Activated CD4-positive, alpha-beta memory T cell treated with anti-CD3 and anti-CD28 coated beads for 36 hours (primary cell): ENCODE measurements at regions not wholly inside any gene's neighbourhood (a gene's known extent, or its start where the extent isn't known, plus 50 kb on each side); places are given as distances from the start of the nearest gene placed in this dataset.

Source experiments
- CTCF ChIA-PET: fragments of 350-600 bp; sonication (Branson Sonifier 250); formaldehyde crosslinking; loops from one replicate; lab custom pipeline; 2021; ENCODE audit warnings: antibody characterized with exemption, inconsistent platforms; lab: Charles Lee
- POLR2A ChIA-PET: fragments of 350-600 bp; sonication (Branson Sonifier 250); formaldehyde crosslinking; loops from one replicate; lab custom pipeline; 2021; ENCODE audit warnings: antibody characterized with exemption; lab: Charles Lee
- DNase-seq: peaks from one replicate; pipeline ENCODE4 v3.0.0-alpha.2; 2020
- H3K27ac Mint-ChIP-seq: one replicate; pipeline ENCODE4 v1.8.0; 2021; ENCODE audit warnings: mixed read lengths
- H3K27me3 Mint-ChIP-seq: one replicate; pipeline ENCODE4 v1.8.0; 2021; ENCODE audit warnings: mixed read lengths
- H3K36me3 Mint-ChIP-seq: one replicate; pipeline ENCODE4 v1.8.0; 2021; ENCODE audit warnings: mixed read lengths
- H3K4me1 Mint-ChIP-seq: one replicate; pipeline ENCODE4 v1.8.0; 2021; ENCODE audit warnings: low read depth, mixed read lengths
- H3K4me3 Mint-ChIP-seq: one replicate; pipeline ENCODE4 v1.8.0; 2021; ENCODE audit warnings: mild to moderate bottlenecking, mixed read lengths
- H3K9me3 Mint-ChIP-seq: one replicate; pipeline ENCODE4 v1.8.0; 2021; ENCODE audit warnings: mixed read lengths
- intact Hi-C: fragments of 100-400 bp; cut with micrococcal nuclease; formaldehyde crosslinking; loops from one replicate; pipeline ENCODE4 v1.15.1; 2023

DNA sequence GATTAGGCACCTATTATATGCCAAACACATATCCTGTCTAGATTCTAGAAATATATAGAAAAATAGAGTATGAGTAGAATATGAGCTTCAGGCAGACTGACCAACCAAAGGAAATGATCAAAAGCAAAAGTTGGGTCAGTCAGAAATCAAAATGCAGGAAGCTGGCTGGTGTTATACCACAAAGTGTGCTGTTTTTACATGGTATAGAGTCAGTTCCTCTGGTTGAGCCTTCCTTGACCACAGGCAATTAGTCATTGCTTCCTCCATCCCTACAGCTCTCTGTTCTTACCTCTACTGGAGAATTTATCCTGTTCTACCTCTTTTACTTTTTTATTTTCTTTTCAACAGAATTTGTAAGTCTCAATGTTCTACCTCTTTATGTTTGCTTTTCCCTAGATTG, 149.8 kb downstream of the TMCO5A start:
- intact Hi-C loops, result loop anchor here (1.0 kb wide), 1 partner anchor 15 kb away; no protein-coding TSS in a partner anchor
- no peaks in the 10 kb centered on the region for H3K36me3 Mint-ChIP-seq
- no peak overlapping the region for H3K4me3 Mint-ChIP-seq
- H3K9me3 Mint-ChIP-seq, result no peaks in the 10 kb centered on the region
- H3K4me1 Mint-ChIP-seq, result peaks cover 10% of the 10 kb centered on the region
- DNase-seq, result no peak
- ChIA-PET POLR2A (no interaction called here), CTCF (interaction anchor here (1.1 kb wide), 1 partner anchor 15 kb away, joined by 5 read pairs; no protein-coding TSS in a partner anchor)
- no peak overlapping the region for H3K27ac Mint-ChIP-seq
- peaks cover 18% of the 10 kb centered on the region for H3K27me3 Mint-ChIP-seq

DNA sequence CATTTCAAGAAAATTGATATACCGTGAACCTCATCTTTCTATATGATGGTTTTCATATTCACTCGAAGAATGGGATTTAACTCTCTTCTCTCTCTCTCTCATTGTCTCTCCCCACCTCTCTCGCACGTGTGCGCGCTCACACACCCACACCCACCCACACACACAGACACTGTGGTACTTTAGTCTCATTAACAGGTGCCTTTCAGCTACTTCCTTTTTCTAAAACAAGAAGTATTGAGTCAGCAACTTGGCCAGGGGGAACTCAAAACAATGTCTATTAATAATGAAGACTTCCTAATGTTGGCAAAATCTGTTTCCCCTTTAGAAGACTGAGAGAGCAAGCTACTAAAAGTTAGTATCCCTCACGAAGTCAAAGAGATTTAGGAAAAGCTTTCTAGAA, 150.7 kb downstream of the TMCO5A start:
- no peak for DNase-seq
- ChIA-PET POLR2A (no interaction called here), CTCF (no interaction called here)
- no peak overlapping the region for H3K4me3 Mint-ChIP-seq
- H3K27me3 Mint-ChIP-seq, result peaks cover 16% of the 10 kb centered on the region
- H3K4me1 Mint-ChIP-seq, result peaks cover 10% of the 10 kb centered on the region
- no peaks in the 10 kb centered on the region for H3K36me3 Mint-ChIP-seq
- H3K9me3 Mint-ChIP-seq, result no peaks in the 10 kb centered on the region
- H3K27ac Mint-ChIP-seq, result no peak overlapping the region
- intact Hi-C loops, result no loop called here

DNA sequence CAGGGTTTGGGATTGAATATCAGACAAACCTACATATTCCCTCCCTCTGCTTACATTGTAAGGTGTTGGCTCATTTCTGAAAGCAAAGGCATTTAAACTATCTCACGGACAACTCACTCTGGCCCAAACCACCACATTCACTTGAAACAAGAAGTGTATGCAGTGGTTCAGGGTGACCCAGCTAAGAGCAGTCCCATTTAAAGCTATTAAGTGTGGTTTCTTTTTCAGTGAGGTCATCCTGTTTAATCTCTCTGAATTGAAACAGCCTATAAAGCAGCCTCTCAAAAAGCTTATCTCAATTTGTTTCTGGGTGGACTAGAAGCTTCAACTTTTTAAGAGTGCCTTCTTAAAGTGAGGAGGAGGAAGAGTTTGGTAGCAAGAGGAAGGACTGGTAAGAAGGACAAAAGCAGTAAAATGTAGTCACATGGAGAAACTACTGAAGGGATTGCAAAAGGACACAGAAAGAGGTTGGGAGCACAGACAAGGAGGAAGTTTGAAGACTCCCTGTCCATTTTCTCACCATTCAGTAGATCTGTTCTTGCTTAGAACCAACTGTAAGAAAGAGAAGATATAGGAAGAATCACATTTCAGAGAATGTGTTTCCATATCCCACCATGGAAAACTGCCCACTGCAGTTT, 151.6 kb downstream of the TMCO5A start:
- POLR2A ChIA-PET, result no interaction called here

DNA sequence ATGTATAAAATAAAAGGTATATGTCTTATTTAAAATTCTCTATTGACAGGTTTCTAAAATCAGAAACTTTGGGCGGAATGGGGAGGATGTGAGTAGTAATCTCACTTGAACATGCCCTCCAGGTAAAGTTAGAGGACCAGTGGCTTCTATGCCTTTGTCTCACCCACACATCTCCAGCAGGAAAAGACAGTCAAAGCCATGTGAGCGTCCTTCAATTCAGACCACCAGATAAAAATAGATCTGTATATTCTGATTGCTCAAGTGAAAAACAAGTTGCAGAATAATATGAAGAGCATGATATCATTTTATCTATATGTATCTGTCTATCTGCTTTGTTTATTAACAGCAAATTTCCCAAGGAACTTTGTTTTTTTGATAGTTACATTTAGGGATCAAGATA, 152.2 kb downstream of the TMCO5A start:
- Mint-ChIP-seq H3K36me3 (no peaks in the 10 kb centered on the region), H3K4me3 (no peak overlapping the region), H3K27ac (no peak overlapping the region), H3K4me1 (peaks cover 10% of the 10 kb centered on the region), H3K27me3 (peaks cover 16% of the 10 kb centered on the region), H3K9me3 (no peaks in the 10 kb centered on the region)
- DNase-seq, result no peak
- ChIA-PET CTCF (no interaction called here), POLR2A (no interaction called here)
- intact Hi-C loops, result no loop called here

More for the DNA sequence above, 151.6 kb downstream of the TMCO5A start:
- Mint-ChIP-seq H3K36me3 (no peaks in the 10 kb centered on the region), H3K4me1 (peaks cover 10% of the 10 kb centered on the region), H3K4me3 (no peak overlapping the region), H3K27me3 (peaks cover 16% of the 10 kb centered on the region), H3K9me3 (no peaks in the 10 kb centered on the region), H3K27ac (no peak overlapping the region)
- CTCF ChIA-PET, result no interaction called here
- DNase-seq, result no peak
- intact Hi-C loops, result no loop called here

DNA sequence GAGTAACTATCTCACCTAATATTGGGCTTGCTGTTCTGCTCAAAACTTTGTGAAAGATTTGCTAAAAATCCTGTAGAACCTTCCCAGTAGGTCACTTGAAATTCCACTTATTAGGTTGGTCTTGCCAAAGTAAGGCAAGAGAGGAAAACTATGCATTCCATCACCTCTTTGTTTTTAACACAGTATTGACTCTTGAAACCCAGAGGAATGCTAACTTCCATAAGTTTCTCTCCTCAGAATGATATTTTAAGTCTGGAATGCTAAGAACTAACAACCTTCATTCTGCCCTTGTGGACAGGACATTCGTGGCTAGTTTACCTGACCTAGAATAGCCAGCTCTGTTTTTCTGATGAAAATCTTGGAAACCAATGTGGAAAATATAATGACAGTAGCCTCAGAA, 154.5 kb downstream of the TMCO5A start:
- no peaks in the 10 kb centered on the region for H3K36me3 Mint-ChIP-seq
- ChIA-PET CTCF (no interaction called here), POLR2A (no interaction called here)
- intact Hi-C loops, result no loop called here
- H3K9me3 Mint-ChIP-seq, result no peaks in the 10 kb centered on the region
- DNase-seq, result no peak
- H3K4me3 Mint-ChIP-seq, result no peak overlapping the region
- peaks cover 8% of the 10 kb centered on the region for H3K4me1 Mint-ChIP-seq
- no peak overlapping the region for H3K27ac Mint-ChIP-seq
- H3K27me3 Mint-ChIP-seq, result peaks cover 16% of the 10 kb centered on the region

DNA sequence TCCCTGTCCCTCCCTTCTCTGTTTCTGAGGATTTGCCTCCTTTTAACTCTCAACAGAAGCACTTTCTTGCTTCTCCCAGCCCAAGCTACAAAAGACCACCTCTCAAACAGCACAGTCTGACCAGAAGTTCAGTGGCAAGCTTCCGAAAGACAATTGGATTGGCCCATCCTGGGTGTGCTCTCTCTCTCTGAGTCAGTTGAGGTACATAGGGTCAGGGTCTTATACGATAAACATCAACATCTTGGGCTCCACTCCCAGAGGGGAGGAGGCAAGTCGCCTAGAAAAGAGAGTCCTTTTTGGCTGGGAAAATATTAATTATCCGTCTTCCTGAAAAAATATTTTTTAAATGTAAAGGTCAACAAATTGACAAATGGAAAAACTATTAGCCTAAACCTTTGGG, 155.8 kb downstream of the TMCO5A start:
- Mint-ChIP-seq H3K9me3 (no peaks in the 10 kb centered on the region), H3K27ac (no peak overlapping the region), H3K4me3 (no peak overlapping the region), H3K27me3 (peaks cover 15% of the 10 kb centered on the region), H3K4me1 (peaks cover 1% of the 10 kb centered on the region), H3K36me3 (no peaks in the 10 kb centered on the region)
- ChIA-PET CTCF (no interaction called here), POLR2A (no interaction called here)
- intact Hi-C loops, result no loop called here
- no peak for DNase-seq

DNA sequence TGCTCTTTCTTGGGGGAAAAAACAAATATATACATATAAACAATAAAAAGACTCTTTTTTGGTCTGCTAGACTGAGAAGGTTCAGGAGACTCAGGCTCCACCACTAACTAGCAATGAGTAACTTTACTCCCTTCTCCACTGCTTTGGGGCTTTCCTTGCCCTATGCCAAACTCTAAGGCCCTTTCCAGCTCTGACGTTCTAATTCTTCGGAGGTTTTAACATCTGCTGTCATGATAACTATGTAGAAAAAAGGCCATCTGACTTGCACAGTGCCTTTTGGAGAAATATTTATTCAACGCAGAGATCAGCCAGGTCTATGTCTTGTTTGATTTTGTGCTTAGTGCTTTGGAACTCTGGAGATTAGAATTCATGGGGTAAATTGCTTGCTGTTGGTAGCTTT, 156.2 kb downstream of the TMCO5A start:
- H3K36me3 Mint-ChIP-seq, result no peaks in the 10 kb centered on the region
- H3K27me3 Mint-ChIP-seq, result peaks cover 15% of the 10 kb centered on the region
- H3K27ac Mint-ChIP-seq, result no peak overlapping the region
- DNase-seq, result no peak
- POLR2A ChIA-PET, result no interaction called here
- CTCF ChIA-PET, result no interaction called here
- H3K4me1 Mint-ChIP-seq, result no peaks in the 10 kb centered on the region
- intact Hi-C loops, result no loop called here
- H3K4me3 Mint-ChIP-seq, result no peak overlapping the region
- H3K9me3 Mint-ChIP-seq, result no peaks in the 10 kb centered on the region

DNA sequence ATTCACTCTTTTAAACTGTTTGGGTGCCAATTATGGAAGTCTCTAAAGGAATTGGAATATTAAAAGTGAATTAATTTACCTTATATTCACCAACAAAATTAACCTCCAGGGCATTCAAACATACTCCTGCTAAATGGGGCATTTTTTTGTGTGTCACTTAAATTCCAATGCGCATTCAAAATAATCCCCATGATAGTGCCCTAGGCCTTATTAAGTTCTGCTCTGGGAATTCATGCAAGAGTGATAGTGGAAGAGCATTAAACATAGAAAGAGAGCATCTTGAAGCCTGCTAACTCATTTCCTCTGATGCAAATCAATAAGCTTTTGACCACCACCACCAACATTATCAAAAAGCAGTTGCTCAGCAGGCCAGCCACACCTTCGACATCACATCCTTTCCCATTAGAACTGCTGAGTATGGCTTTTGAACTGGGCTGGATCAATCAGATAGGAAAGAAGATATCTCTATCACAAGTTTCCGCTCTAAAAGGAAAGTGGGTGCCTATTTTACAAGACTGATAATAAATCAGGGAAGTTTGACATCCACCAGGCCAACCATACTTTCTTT, 156.7 kb downstream of the TMCO5A start:
- Mint-ChIP-seq H3K27me3 (peaks cover 11% of the 10 kb centered on the region), H3K4me1 (no peaks in the 10 kb centered on the region), H3K4me3 (no peak overlapping the region), H3K27ac (no peak overlapping the region), H3K9me3 (no peaks in the 10 kb centered on the region), H3K36me3 (no peaks in the 10 kb centered on the region)
- CTCF ChIA-PET, result no interaction called here
- intact Hi-C loops, result no loop called here
- DNase-seq, result no peak
- POLR2A ChIA-PET, result no interaction called here

DNA sequence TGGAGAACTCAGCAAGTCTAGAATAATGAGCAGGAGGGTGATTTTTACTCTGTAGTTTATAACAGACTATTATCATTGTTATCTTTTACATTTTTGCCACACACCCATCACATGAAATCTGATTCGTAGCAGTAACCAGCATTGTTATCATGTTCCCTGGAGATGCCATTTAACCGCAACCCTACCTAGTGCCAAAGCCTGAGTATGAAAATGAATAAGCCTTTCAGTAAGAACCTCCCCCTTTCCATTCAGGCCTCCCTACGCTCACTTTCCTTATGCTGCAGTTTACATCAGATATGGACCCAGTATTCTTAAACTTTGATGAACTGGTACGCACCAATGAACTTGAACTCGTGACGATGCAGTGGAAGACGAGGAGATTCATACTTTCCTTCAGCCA, 158.7 kb upstream of the SPRED1 start:
- no peaks in the 10 kb centered on the region for H3K36me3 Mint-ChIP-seq
- peaks cover 5% of the 10 kb centered on the region for H3K9me3 Mint-ChIP-seq
- ChIA-PET CTCF (no interaction called here), POLR2A (no interaction called here)
- intact Hi-C loops, result no loop called here
- no peaks in the 10 kb centered on the region for H3K4me1 Mint-ChIP-seq
- peaks cover 2% of the 10 kb centered on the region for H3K27me3 Mint-ChIP-seq
- DNase-seq, result no peak
- H3K27ac Mint-ChIP-seq, result no peak overlapping the region
- no peak overlapping the region for H3K4me3 Mint-ChIP-seq

DNA sequence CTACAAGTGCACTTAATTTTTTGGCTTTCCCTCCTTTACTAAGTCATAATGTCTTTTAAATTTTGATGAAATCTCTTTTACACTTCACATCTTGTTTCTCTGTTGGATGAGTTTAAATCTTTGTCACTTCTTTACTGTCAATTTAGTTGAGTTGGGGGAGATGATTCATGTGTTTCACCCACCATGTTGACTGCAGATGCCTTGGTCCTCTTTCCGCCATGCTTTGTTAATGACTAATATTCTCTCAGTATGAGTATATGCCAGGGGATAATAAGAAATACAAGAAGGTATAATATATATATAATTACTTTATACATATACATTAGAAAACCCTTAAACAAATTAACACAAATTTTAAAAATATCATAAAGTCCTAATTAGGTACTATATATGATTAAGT, 149.7 kb upstream of the SPRED1 start:
- peaks cover under 1% of the 10 kb centered on the region for H3K9me3 Mint-ChIP-seq
- intact Hi-C loops, result no loop called here
- ChIA-PET POLR2A (no interaction called here), CTCF (no interaction called here)
- H3K27me3 Mint-ChIP-seq, result peaks cover 2% of the 10 kb centered on the region
- H3K4me1 Mint-ChIP-seq, result no peaks in the 10 kb centered on the region
- no peak overlapping the region for H3K4me3 Mint-ChIP-seq
- no peak overlapping the region for H3K27ac Mint-ChIP-seq
- no peak for DNase-seq
- no peaks in the 10 kb centered on the region for H3K36me3 Mint-ChIP-seq

DNA sequence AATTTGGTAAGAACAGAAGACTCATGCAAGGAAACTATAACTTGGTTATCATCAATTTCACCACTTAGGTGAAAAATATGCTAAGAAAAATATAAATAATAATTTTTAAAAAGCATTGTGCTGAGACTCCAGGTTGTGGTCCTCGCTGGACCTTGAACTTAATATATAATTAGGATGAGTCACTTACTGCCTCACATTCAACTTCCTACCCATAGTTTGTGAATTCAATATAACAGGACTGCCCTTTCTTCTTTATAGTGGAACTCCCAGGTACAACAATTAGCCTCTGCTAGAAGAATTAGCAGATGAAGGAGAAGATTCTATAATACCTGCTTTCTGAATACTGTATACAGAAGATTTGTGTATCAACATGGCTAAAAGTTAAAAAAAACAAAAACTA, 149.1 kb upstream of the SPRED1 start:
- Mint-ChIP-seq H3K4me3 (no peak overlapping the region), H3K27ac (no peak overlapping the region), H3K36me3 (no peaks in the 10 kb centered on the region), H3K9me3 (no peaks in the 10 kb centered on the region), H3K27me3 (peaks cover 2% of the 10 kb centered on the region), H3K4me1 (no peaks in the 10 kb centered on the region)
- ChIA-PET CTCF (no interaction called here), POLR2A (no interaction called here)
- no peak for DNase-seq
- intact Hi-C loops, result no loop called here

DNA sequence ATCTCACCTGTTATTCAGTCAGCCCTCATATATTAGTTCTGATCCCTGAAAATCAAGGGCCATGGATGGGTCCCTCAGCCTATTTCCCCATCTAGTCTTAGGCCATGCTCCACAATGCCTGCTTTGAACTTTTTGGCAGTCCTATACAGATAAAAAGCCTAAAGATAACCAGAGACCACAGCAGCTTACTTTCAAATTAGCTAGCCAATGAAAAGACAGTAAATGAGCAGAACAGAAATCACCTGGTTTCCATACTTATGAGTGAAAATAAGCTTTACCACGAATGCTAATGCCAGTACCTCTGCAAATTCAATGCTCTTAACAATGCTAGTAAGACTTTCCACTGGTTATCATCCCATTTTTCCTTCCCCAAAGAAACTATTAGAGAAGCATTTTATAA, 141.6 kb upstream of the SPRED1 start:
- DNase-seq, result no peak
- Mint-ChIP-seq H3K27ac (no peak overlapping the region), H3K4me1 (no peaks in the 10 kb centered on the region), H3K27me3 (peaks cover 4% of the 10 kb centered on the region), H3K36me3 (no peaks in the 10 kb centered on the region), H3K4me3 (no peak overlapping the region), H3K9me3 (no peaks in the 10 kb centered on the region)
- CTCF ChIA-PET, result no interaction called here
- POLR2A ChIA-PET, result no interaction called here
- intact Hi-C loops, result no loop called here

DNA sequence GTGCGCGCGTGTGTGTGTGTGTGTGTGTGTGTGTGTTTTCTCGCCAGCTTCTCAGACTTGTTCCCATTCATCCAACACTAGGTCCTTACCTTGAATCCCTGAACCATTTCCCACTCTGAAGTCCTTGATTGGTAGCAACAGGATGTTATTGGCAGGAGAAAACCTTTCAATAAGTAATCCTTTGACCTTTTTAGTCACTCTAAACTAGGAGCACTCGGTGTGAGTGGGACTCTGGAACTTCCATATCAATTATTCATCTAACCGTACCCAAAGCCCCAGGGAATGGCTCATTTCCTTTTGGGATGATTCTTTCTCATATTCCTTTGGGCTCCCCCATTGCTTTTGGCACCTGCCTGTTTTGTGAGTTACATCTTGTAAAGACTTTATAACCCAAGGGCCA, 140.2 kb upstream of the SPRED1 start:
- ChIA-PET CTCF (no interaction called here), POLR2A (no interaction called here)
- Mint-ChIP-seq H3K4me1 (no peaks in the 10 kb centered on the region), H3K9me3 (no peaks in the 10 kb centered on the region), H3K36me3 (no peaks in the 10 kb centered on the region), H3K4me3 (no peak overlapping the region), H3K27me3 (peaks cover 4% of the 10 kb centered on the region), H3K27ac (no peak overlapping the region)
- intact Hi-C loops, result no loop called here
- DNase-seq, result no peak
